HG03439 (cell line): ENCODE measurements at regions not wholly inside any gene's neighbourhood (a gene's known extent, or its start where the extent isn't known, plus 50 kb on each side); places are given as distances from the start of the nearest gene placed in this dataset.

Source experiments
- ATAC-seq: cut with Tn5 transposase; IDR thresholded peaks from one replicate; pipeline ENCODE4 v1.9.1; 2021; ENCODE audit warnings: mild to moderate bottlenecking, moderate library complexity; ENCODE audit not compliant: unreplicated experiment

- no peak for ATAC-seq
Measured at GRCh38 chr18:78725426-78725825, 254.2 kb upstream of the SALL3 start.

GRCh38 chr18:78726326-78727056, 253.1 kb upstream of the SALL3 start:
- ATAC-seq: no peak

GRCh38 chr18:78727057-78727739, 252.4 kb upstream of the SALL3 start:
- no peak for ATAC-seq

- no peak for ATAC-seq
Measured at GRCh38 chr18:78727877-78728783, 251.5 kb upstream of the SALL3 start.

- ATAC-seq: no peak
Measured at GRCh38 chr18:78728784-78729467, 250.7 kb upstream of the SALL3 start.

- ATAC-seq: no peak
Measured at GRCh38 chr18:78730546-78730945, 249.1 kb upstream of the SALL3 start.

- ATAC-seq: no peak
Measured at GRCh38 chr18:78731016-78731397, 248.6 kb upstream of the SALL3 start.

GRCh38 chr18:78731398-78732032, 248.1 kb upstream of the SALL3 start:
- no peak for ATAC-seq

GRCh38 chr18:78732273-78733210, 247.1 kb upstream of the SALL3 start:
- ATAC-seq: no peak

- ATAC-seq: no peak
Measured at GRCh38 chr18:78733762-78734613, 245.6 kb upstream of the SALL3 start.

GRCh38 chr18:78734614-78734945, 245.0 kb upstream of the SALL3 start:
- ATAC-seq: no peak

GRCh38 chr18:78735131-78736014, 244.2 kb upstream of the SALL3 start:
- ATAC-seq: no peak

GRCh38 chr18:78736015-78736690, 243.5 kb upstream of the SALL3 start:
- no peak for ATAC-seq

- ATAC-seq: no peak
Measured at GRCh38 chr18:78737006-78737915, 242.4 kb upstream of the SALL3 start.

- ATAC-seq: no peak
Measured at GRCh38 chr18:78738076-78738690, 241.4 kb upstream of the SALL3 start.

GRCh38 chr18:78739115-78739514, 240.5 kb upstream of the SALL3 start:
- ATAC-seq: no peak
